IPS-20b (cell line): ENCODE measurements at regions not wholly inside any gene's neighbourhood (a gene's known extent, or its start where the extent isn't known, plus 50 kb on each side); places are given as distances from the start of the nearest gene placed in this dataset.
"Not testable (repeated sequence)": the region's sequence is repeated elsewhere in the genome, so short reads cannot be mapped to it uniquely, and the experiment has no call there.

ENCODE experiments used
- H3K27ac ChIP-seq: one replicate; pipeline ENCODE4 v1.5.1; 2013; ENCODE audit warnings: low read length
- H3K27me3 ChIP-seq: 2 replicates; pipeline ENCODE4 v1.6.1; 2013; ENCODE audit warnings: mild to moderate bottlenecking, low read length, inconsistent platforms; ENCODE audit not compliant: insufficient read depth
- H3K36me3 ChIP-seq: 2 replicates; pipeline ENCODE4 v1.6.1; 2013; ENCODE audit warnings: low read depth, mild to moderate bottlenecking, inconsistent platforms, low read length, moderate library complexity; ENCODE audit not compliant: insufficient read depth
- H3K4me1 ChIP-seq: 2 replicates; pipeline ENCODE4 v1.6.1; 2013; ENCODE audit warnings: mild to moderate bottlenecking, control low read depth, inconsistent platforms, low read length, moderate library complexity; ENCODE audit not compliant: insufficient read depth
- H3K4me3 ChIP-seq: 2 replicates; pipeline ENCODE4 v1.5.1; 2013; ENCODE audit warnings: mild to moderate bottlenecking, low read length, inconsistent platforms
- H3K9ac ChIP-seq: 2 replicates; pipeline ENCODE4 v1.6.1; 2013; ENCODE audit warnings: low read depth, mild to moderate bottlenecking, inconsistent platforms, low read length, moderate library complexity
- H3K9me3 ChIP-seq: 2 replicates; pipeline ENCODE4 v1.6.1; 2013; ENCODE audit warnings: mild to moderate bottlenecking, low read depth, low read length, inconsistent platforms; ENCODE audit not compliant: insufficient read depth

- Histone ChIP-seq H3K36me3 (no peaks in the 10 kb centered on the region), H3K27me3 (no peaks in the 10 kb centered on the region), H3K27ac (no peak overlapping the region), H3K9me3 (no peaks in the 10 kb centered on the region), H3K9ac (no peak overlapping the region), H3K4me1 (no peaks in the 10 kb centered on the region; the same call in 1 of the 2 replicates), H3K4me3 (no peak overlapping the region)
These were observed 179.6 kb upstream of the GLRA1 start for GRCh38 chr5:152104211-152104610.

GRCh38 chr5:152102908-152103307 is 178.3 kb upstream of the GLRA1 start:
- H3K27me3 ChIP-seq, H3K9ac ChIP-seq, H3K36me3 ChIP-seq, H3K4me3 ChIP-seq, H3K27ac ChIP-seq, H3K9me3 ChIP-seq, H3K4me1 ChIP-seq: not testable (repeated sequence)

- H3K9me3 ChIP-seq: no peaks in the 10 kb centered on the region
- H3K4me1 ChIP-seq: no peaks in the 10 kb centered on the region; the same call in 1 of the 2 replicates
- no peaks in the 10 kb centered on the region for H3K27me3 ChIP-seq
- no peak overlapping the region for H3K4me3 ChIP-seq
- no peak overlapping the region for H3K27ac ChIP-seq
- no peak overlapping the region for H3K9ac ChIP-seq
- no peaks in the 10 kb centered on the region for H3K36me3 ChIP-seq
These were observed 177.4 kb upstream of the GLRA1 start for GRCh38 chr5:152102057-152102456.

- no peak overlapping the region for H3K9ac ChIP-seq
- H3K27me3 ChIP-seq: no peaks in the 10 kb centered on the region
- peaks cover 3% of the 10 kb centered on the region; the same call in 1 of the 2 replicates for H3K4me1 ChIP-seq
- H3K9me3 ChIP-seq: no peaks in the 10 kb centered on the region
- H3K27ac ChIP-seq: no peak overlapping the region
- no peak overlapping the region for H3K4me3 ChIP-seq
- no peaks in the 10 kb centered on the region for H3K36me3 ChIP-seq
These were observed 175.8 kb upstream of the GLRA1 start for GRCh38 chr5:152100462-152100861.

- no peak overlapping the region for H3K4me3 ChIP-seq
- no peak overlapping the region for H3K27ac ChIP-seq
- H3K9me3 ChIP-seq: no peaks in the 10 kb centered on the region
- H3K4me1 ChIP-seq: peaks cover 3% of the 10 kb centered on the region; the same call in 1 of the 2 replicates
- H3K27me3 ChIP-seq: no peaks in the 10 kb centered on the region
- no peak overlapping the region for H3K9ac ChIP-seq
- H3K36me3 ChIP-seq: no peaks in the 10 kb centered on the region
These were observed 172.5 kb upstream of the GLRA1 start for GRCh38 chr5:152097128-152097527.

- H3K9ac ChIP-seq: no peak overlapping the region
- H3K4me1 ChIP-seq: peaks cover 3% of the 10 kb centered on the region; the same call in 1 of the 2 replicates
- no peak overlapping the region for H3K4me3 ChIP-seq
- H3K27ac ChIP-seq: no peak overlapping the region
- H3K27me3 ChIP-seq: no peaks in the 10 kb centered on the region
- H3K9me3 ChIP-seq: no peaks in the 10 kb centered on the region
- no peaks in the 10 kb centered on the region for H3K36me3 ChIP-seq
These were observed 170.1 kb upstream of the GLRA1 start for GRCh38 chr5:152094716-152095115.

- Histone ChIP-seq H3K36me3 (no peaks in the 10 kb centered on the region), H3K27me3 (no peaks in the 10 kb centered on the region), H3K27ac (no peak overlapping the region), H3K9ac (no peak overlapping the region), H3K4me3 (no peak overlapping the region), H3K9me3 (no peaks in the 10 kb centered on the region), H3K4me1 (peaks cover 3% of the 10 kb centered on the region; the same call in 1 of the 2 replicates)
These were observed 169.4 kb upstream of the GLRA1 start for GRCh38 chr5:152094060-152094459.

GRCh38 chr5:152092580-152092979 is 167.9 kb upstream of the GLRA1 start:
- no peaks in the 10 kb centered on the region for H3K27me3 ChIP-seq
- H3K36me3 ChIP-seq: no peaks in the 10 kb centered on the region
- no peak overlapping the region for H3K9ac ChIP-seq
- no peak overlapping the region for H3K27ac ChIP-seq
- no peak overlapping the region for H3K4me3 ChIP-seq
- peaks cover 3% of the 10 kb centered on the region; the same call in 1 of the 2 replicates for H3K4me1 ChIP-seq
- no peaks in the 10 kb centered on the region for H3K9me3 ChIP-seq

- Histone ChIP-seq H3K36me3 (no peaks in the 10 kb centered on the region), H3K9ac (no peak overlapping the region), H3K27ac (no peak overlapping the region), H3K4me1 (no peaks in the 10 kb centered on the region), H3K4me3 (no peak overlapping the region), H3K27me3 (no peaks in the 10 kb centered on the region), H3K9me3 (no peaks in the 10 kb centered on the region)
These were observed 165.0 kb upstream of the GLRA1 start for GRCh38 chr5:152089644-152090043.

GRCh38 chr5:152086668-152087067 is 162.0 kb upstream of the GLRA1 start:
- H3K36me3 ChIP-seq: no peaks in the 10 kb centered on the region
- H3K4me1 ChIP-seq: no peaks in the 10 kb centered on the region
- no peak overlapping the region for H3K4me3 ChIP-seq
- no peaks in the 10 kb centered on the region for H3K9me3 ChIP-seq
- H3K9ac ChIP-seq: no peak overlapping the region
- H3K27me3 ChIP-seq: no peaks in the 10 kb centered on the region
- no peak overlapping the region for H3K27ac ChIP-seq

GRCh38 chr5:152084476-152084875 is 159.8 kb upstream of the GLRA1 start:
- Histone ChIP-seq H3K9ac (no peak overlapping the region), H3K27ac (no peak overlapping the region), H3K9me3 (no peaks in the 10 kb centered on the region), H3K4me1 (no peaks in the 10 kb centered on the region), H3K4me3 (no peak overlapping the region), H3K36me3 (no peaks in the 10 kb centered on the region), H3K27me3 (no peaks in the 10 kb centered on the region)

GRCh38 chr5:152083231-152083630 is 158.6 kb upstream of the GLRA1 start:
- Histone ChIP-seq H3K27me3 (no peaks in the 10 kb centered on the region), H3K36me3 (no peaks in the 10 kb centered on the region), H3K9ac (no peak overlapping the region), H3K4me3 (no peak overlapping the region), H3K9me3 (no peaks in the 10 kb centered on the region), H3K27ac (no peak overlapping the region), H3K4me1 (no peaks in the 10 kb centered on the region)

GRCh38 chr5:152072091-152072490 is 147.4 kb upstream of the GLRA1 start:
- Histone ChIP-seq H3K9ac (no peak overlapping the region), H3K27me3 (no peaks in the 10 kb centered on the region), H3K36me3 (no peaks in the 10 kb centered on the region), H3K4me3 (no peak overlapping the region), H3K4me1 (peaks cover 9% of the 10 kb centered on the region; the same call in 1 of the 2 replicates), H3K9me3 (no peaks in the 10 kb centered on the region), H3K27ac (no peak overlapping the region)
